Fibroblast of the aortic adventitia (primary cell): ENCODE measurements at regions not wholly inside any gene's neighbourhood (a gene's known extent, or its start where the extent isn't known, plus 50 kb on each side); places are given as distances from the start of the nearest gene placed in this dataset.

Experiments used
- DNase-seq: peaks from one replicate; pipeline ENCODE4 v3.0.0-alpha.2; 2010; ENCODE audit warnings: low read depth
- H3K4me3 ChIP-seq: 2 replicates; pipeline ENCODE4 v1.5.1; 2011; ENCODE audit warnings: low read depth, mild to moderate bottlenecking, control low read depth, low read length, moderate library complexity
- CTCF ChIP-seq: IDR thresholded peaks from 2 replicates; pipeline ENCODE4 v1.5.1; 2011; ENCODE audit warnings: mild to moderate bottlenecking, low read length, control low read depth, inconsistent platforms; ENCODE audit not compliant: insufficient read depth

GRCh38 chr2:138175066-138175465, 210.8 kb downstream of the HNMT start:
- TF ChIP-seq CTCF, result no peak
- no peak overlapping the region for H3K4me3 ChIP-seq
- DNase-seq, result no peak

GRCh38 chr2:138176862-138177439, 212.7 kb downstream of the HNMT start:
- DNase-seq, result no peak
- TF ChIP-seq CTCF, result no peak
- H3K4me3 ChIP-seq, result no peak overlapping the region

- no peak overlapping the region for H3K4me3 ChIP-seq
- TF ChIP-seq CTCF, result no peak
- DNase-seq, result no peak
Measured at GRCh38 chr2:138177693-138178092, 213.4 kb downstream of the HNMT start.

- no peak for TF ChIP-seq CTCF
- no peak overlapping the region for H3K4me3 ChIP-seq
- no peak for DNase-seq
Measured at GRCh38 chr2:138180692-138181386, 216.6 kb downstream of the HNMT start.

DNA sequence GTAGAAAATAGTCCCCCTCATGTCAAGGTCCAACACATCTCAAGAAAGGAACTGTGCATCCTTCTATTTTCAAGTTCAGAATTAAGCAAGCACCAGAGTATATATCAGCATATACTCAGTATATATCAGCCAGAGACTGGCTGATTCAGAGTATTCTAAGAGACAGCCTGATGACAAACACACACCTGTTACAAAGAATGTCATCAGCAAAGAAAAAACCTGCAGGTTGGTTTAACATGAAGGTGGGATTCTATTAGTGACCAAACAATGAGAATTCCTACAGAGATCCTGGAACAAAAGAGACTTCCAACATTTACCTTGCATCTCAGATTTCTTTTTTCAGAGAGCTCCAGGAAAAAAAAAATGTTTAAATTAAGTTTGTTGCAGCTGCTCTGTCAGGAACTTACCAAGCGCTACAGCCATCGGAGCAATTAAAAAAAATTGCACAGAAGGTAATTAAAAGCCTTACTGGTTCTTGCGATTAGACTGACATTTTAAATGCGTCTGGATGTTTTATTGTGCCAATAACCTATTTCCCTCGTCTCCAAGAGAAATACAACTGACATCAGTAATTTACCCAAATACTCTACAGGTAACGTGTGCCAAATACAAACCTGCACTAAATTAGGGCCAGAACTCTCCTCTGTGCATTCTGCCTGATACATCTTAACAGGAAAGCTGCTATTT, 218.1 kb downstream of the HNMT start:
- no peak for DNase-seq
- H3K4me3 ChIP-seq, result no peak overlapping the region
- no peak for TF ChIP-seq CTCF

GRCh38 chr2:138182937-138183312, 218.7 kb downstream of the HNMT start:
- no peak for TF ChIP-seq CTCF
- H3K4me3 ChIP-seq, result no peak overlapping the region
- peak; percentile 15 for DNase-seq

- no peak for DNase-seq
- no peak overlapping the region for H3K4me3 ChIP-seq
- no peak for TF ChIP-seq CTCF
Measured at GRCh38 chr2:138183705-138184104, 219.4 kb downstream of the HNMT start.
